ENCODE measurements at regions not wholly inside any gene's neighbourhood (a gene's known extent, or its start where the extent isn't known, plus 50 kb on each side); places are given as distances from the start of the nearest gene placed in this dataset.

DNA sequence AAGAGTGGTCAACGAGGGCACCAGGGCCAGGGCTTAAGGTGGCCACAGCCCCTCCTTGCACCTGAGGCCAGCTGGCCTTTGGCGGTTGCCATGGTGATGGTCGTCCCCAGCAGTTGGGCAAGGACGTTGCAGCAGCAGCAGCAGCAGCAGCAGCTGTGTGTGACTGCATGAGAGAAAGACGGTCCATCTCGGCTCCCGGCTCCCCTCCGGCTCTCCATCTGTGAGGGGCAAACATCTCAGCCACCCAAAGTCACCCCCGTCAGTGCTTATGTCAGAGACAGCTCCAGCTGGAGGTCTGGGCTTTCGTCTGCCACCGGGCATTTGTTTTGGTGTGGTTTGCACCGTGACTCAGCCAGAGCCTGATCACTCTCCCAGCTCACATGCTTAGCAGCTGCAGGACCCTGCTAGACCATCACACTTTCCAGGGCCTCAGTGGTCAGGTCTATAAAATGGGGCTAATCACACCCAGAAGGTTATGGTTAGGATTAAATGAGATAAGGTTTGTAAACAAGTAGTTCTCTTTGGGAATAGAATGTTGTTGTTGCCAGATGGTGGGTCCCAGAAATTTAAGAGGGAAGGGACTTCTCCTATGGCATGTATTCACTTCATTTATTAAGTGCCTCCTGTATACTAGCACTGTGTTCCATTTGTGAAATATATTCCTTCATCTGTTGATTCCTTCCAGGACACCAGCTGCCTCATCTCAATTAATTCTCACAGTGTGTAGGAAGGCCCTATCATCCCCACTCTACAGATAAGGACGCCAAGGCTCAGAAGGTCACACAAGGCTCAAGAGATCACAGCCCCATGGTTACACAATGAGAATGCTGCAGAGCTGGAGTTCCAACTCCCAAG is 212.6 kb upstream of the LHX5 start:
- Histone ChIP-seq H3K9me3 (ENCODE audit: low read length) (no peaks in the 10 kb centered on the region), H3K27me3 (ENCODE audit: insufficient read depth, low read length) (no peaks in the 10 kb centered on the region; the same call in 1 of the 2 replicates), H3K4me2 (ENCODE audit: low read length) (no peak overlapping the region), H3K9ac (ENCODE audit: low read length) (no peak overlapping the region), H3F3A (ENCODE audit: insufficient read depth, low read length) (no peaks in the 10 kb centered on the region), H3K4me3 (ENCODE audit: low read depth, low read length, poor library complexity, severe bottlenecking) (no peak overlapping the region), H3K36me3 (ENCODE audit: insufficient read depth, low read length) (no peaks in the 10 kb centered on the region), H2AFZ (ENCODE audit: low read length) (no peak overlapping the region), H3K4me1 (ENCODE audit: insufficient read depth, low read length, severe bottlenecking) (no peaks in the 10 kb centered on the region), H3K27ac (ENCODE audit: low read depth, low read length, poor library complexity, severe bottlenecking) (no peak overlapping the region), H4K20me1 (ENCODE audit: insufficient read depth, low read length) (no peaks in the 10 kb centered on the region), H3K9me2 (ENCODE audit: low read depth, low read length) (no peaks in the 10 kb centered on the region), H3K79me2 (ENCODE audit: insufficient read depth, low read length) (no peaks in the 10 kb centered on the region)
- TF ChIP-seq, protein P1, sequence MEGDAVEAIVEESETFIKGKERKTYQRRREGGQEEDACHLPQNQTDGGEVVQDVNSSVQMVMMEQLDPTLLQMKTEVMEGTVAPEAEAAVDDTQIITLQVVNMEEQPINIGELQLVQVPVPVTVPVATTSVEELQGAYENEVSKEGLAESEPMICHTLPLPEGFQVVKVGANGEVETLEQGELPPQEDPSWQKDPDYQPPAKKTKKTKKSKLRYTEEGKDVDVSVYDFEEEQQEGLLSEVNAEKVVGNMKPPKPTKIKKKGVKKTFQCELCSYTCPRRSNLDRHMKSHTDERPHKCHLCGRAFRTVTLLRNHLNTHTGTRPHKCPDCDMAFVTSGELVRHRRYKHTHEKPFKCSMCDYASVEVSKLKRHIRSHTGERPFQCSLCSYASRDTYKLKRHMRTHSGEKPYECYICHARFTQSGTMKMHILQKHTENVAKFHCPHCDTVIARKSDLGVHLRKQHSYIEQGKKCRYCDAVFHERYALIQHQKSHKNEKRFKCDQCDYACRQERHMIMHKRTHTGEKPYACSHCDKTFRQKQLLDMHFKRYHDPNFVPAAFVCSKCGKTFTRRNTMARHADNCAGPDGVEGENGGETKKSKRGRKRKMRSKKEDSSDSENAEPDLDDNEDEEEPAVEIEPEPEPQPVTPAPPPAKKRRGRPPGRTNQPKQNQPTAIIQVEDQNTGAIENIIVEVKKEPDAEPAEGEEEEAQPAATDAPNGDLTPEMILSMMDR (IDR thresholded peaks at IDR 0.05; ENCODE audit: low read length) = no peak
- TF ChIP-seq EZH2 (IDR thresholded peaks at IDR 0.05; ENCODE audit: borderline replicate concordance, low read length) = no peak

DNA sequence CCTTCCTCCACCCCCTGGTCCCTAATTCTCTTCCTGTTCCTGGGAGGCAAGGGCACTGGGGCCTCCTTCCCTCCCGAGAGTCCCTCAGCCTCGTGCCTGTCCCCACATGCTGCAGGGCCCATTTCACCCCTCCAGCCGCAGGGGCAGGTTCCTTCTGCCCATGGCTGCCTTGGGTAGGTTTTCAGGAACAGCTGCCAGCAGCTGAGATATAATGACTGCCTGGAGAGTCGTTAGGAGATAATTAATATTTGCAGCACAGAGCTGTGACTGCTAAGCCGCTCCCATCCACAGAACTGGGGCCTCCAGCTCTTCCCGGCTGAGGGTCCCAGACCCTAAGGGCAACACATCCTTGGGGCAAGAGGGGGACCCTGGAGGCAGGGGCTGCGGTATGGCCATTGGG is 211.9 kb upstream of the LHX5 start:
- Histone ChIP-seq H3K36me3 (ENCODE audit: insufficient read depth, low read length) (no peaks in the 10 kb centered on the region), H3K9me3 (ENCODE audit: low read length) (no peaks in the 10 kb centered on the region), H3K4me1 (ENCODE audit: insufficient read depth, low read length, severe bottlenecking) (no peaks in the 10 kb centered on the region), H3K4me3 (ENCODE audit: low read depth, low read length, poor library complexity, severe bottlenecking) (no peak overlapping the region), H3F3A (ENCODE audit: insufficient read depth, low read length) (no peaks in the 10 kb centered on the region), H2AFZ (ENCODE audit: low read length) (no peak overlapping the region), H3K27ac (ENCODE audit: low read depth, low read length, poor library complexity, severe bottlenecking) (no peak overlapping the region), H3K79me2 (ENCODE audit: insufficient read depth, low read length) (no peaks in the 10 kb centered on the region), H3K9ac (ENCODE audit: low read length) (no peak overlapping the region), H3K4me2 (ENCODE audit: low read length) (no peak overlapping the region), H4K20me1 (ENCODE audit: insufficient read depth, low read length) (no peaks in the 10 kb centered on the region), H3K27me3 (ENCODE audit: insufficient read depth, low read length) (no peaks in the 10 kb centered on the region; the same call in 1 of the 2 replicates), H3K9me2 (ENCODE audit: low read depth, low read length) (no peaks in the 10 kb centered on the region)
- no peak for TF ChIP-seq EZH2 (IDR thresholded peaks at IDR 0.05; ENCODE audit: borderline replicate concordance, low read length)
- TF ChIP-seq, protein P1 (IDR thresholded peaks at IDR 0.05; ENCODE audit: low read length) = no peak

DNA sequence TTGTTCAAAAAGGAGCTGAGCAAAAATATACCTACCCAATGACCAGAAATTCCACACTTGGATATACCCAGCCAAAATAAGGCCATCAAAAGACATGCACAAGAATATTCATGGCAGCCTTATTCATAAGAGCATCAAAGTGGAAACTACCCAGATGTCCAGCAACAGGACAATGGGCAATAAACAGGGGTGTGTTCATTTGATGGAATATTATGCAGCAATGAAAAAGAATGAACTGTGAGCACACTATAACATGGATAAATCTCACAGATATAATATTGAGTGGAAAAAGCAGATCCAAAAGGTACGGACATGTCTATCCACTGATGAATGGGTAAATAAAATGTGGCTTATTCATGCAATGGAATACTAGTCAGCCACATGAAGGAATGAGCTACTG is 209.2 kb upstream of the LHX5 start:
- Histone ChIP-seq H3K79me2 (ENCODE audit: insufficient read depth, low read length) (no peaks in the 10 kb centered on the region), H3K36me3 (ENCODE audit: insufficient read depth, low read length) (no peaks in the 10 kb centered on the region), H3K27ac (ENCODE audit: low read depth, low read length, poor library complexity, severe bottlenecking) (no peak overlapping the region), H3K4me2 (ENCODE audit: low read length) (no peak overlapping the region), H3K4me1 (ENCODE audit: insufficient read depth, low read length, severe bottlenecking) (no peaks in the 10 kb centered on the region), H3K9me2 (ENCODE audit: low read depth, low read length) (no peaks in the 10 kb centered on the region), H3K9ac (ENCODE audit: low read length) (no peak overlapping the region), H3K4me3 (ENCODE audit: low read depth, low read length, poor library complexity, severe bottlenecking) (no peak overlapping the region), H2AFZ (ENCODE audit: low read length) (no peak overlapping the region), H3K9me3 (ENCODE audit: low read length) (no peaks in the 10 kb centered on the region), H3F3A (ENCODE audit: insufficient read depth, low read length) (no peaks in the 10 kb centered on the region), H3K27me3 (ENCODE audit: insufficient read depth, low read length) (no peaks in the 10 kb centered on the region; the same call in 1 of the 2 replicates), H4K20me1 (ENCODE audit: insufficient read depth, low read length) (no peaks in the 10 kb centered on the region)
- no peak for TF ChIP-seq EZH2 (IDR thresholded peaks at IDR 0.05; ENCODE audit: borderline replicate concordance, low read length)
- TF ChIP-seq, protein P1 (IDR thresholded peaks at IDR 0.05; ENCODE audit: low read length) = no peak
